MM.1S (cell line): ENCODE measurements at regions not wholly inside any gene's neighbourhood (a gene's known extent, or its start where the extent isn't known, plus 50 kb on each side); places are given as distances from the start of the nearest gene placed in this dataset.

Source experiments
- DNase-seq: peaks from one replicate; pipeline ENCODE4 v3.0.0-alpha.2; 2015
- H2AFZ ChIP-seq: fragments of 300-600 bp; sonication (generic); 2 replicates; pipeline ENCODE4 v1.6.0; 2016; ENCODE audit warnings: antibody characterized with exemption, low read length
- H3F3A ChIP-seq: fragments of 300-600 bp; sonication (generic); 2 replicates; pipeline ENCODE4 v1.6.1; 2016; ENCODE audit warnings: mild to moderate bottlenecking, antibody characterized with exemption, low read length, moderate library complexity, mixed read lengths; ENCODE audit not compliant: insufficient read depth
- H3K27ac ChIP-seq: fragments of 300-600 bp; sonication (generic); 2 replicates; pipeline ENCODE4 v1.5.1; 2016; ENCODE audit warnings: mild to moderate bottlenecking, low read length
- H3K27me3 ChIP-seq: fragments of 300-600 bp; sonication (generic); replicated peaks from 2 replicates; pipeline ENCODE4 v1.6.0; 2016; ENCODE audit warnings: low read length; ENCODE audit not compliant: insufficient read depth
- H3K36me3 ChIP-seq: fragments of 300-600 bp; sonication (generic); replicated peaks from 2 replicates; pipeline ENCODE4 v1.6.1; 2016; ENCODE audit warnings: mild to moderate bottlenecking, low read length, mixed read lengths; ENCODE audit not compliant: insufficient read depth
- H3K4me1 ChIP-seq: fragments of 300-600 bp; sonication (generic); 2 replicates; pipeline ENCODE4 v1.6.1; 2016; ENCODE audit warnings: low read length, mixed read lengths
- H3K4me2 ChIP-seq: fragments of 300-600 bp; sonication (generic); 2 replicates; pipeline ENCODE4 v1.6.0; 2016; ENCODE audit warnings: low read depth, low read length
- H3K4me3 ChIP-seq: fragments of 300-600 bp; sonication (generic); 2 replicates; pipeline ENCODE4 v1.5.1; 2016; ENCODE audit warnings: low read length, mixed read lengths
- H3K79me2 ChIP-seq: fragments of 300-600 bp; sonication (generic); 2 replicates; pipeline ENCODE4 v1.6.1; 2016; ENCODE audit warnings: mixed run types, low read length, mixed read lengths
- H3K9ac ChIP-seq: fragments of 300-600 bp; sonication (generic); 2 replicates; pipeline ENCODE4 v1.6.1; 2016; ENCODE audit warnings: low read length, mixed read lengths
- H3K9me2 ChIP-seq: fragments of 300-600 bp; sonication (generic); replicated peaks from 2 replicates; pipeline ENCODE4 v1.6.1; 2016; ENCODE audit warnings: mild to moderate bottlenecking, low read length, mixed read lengths; ENCODE audit not compliant: insufficient read depth
- H3K9me3 ChIP-seq: fragments of 300-600 bp; sonication (generic); replicated peaks from 2 replicates; pipeline ENCODE4 v1.6.1; 2016; ENCODE audit warnings: mild to moderate bottlenecking, low read length, mixed read lengths; ENCODE audit not compliant: insufficient read depth
- H4K20me1 ChIP-seq: fragments of 300-600 bp; sonication (generic); 2 replicates; pipeline ENCODE4 v1.6.1; 2016; ENCODE audit warnings: mild to moderate bottlenecking, low read length, moderate library complexity, mixed read lengths; ENCODE audit not compliant: insufficient read depth
- EZH2 ChIP-seq: fragments of 300-600 bp; sonication (generic); optimal IDR thresholded peaks from 2 replicates; pipeline ENCODE3; 2017; ENCODE audit warnings: low read depth, mild to moderate bottlenecking, antibody characterized with exemption, low read length, mixed read lengths
- EZH2phosphoT487 ChIP-seq: fragments of 300-600 bp; sonication (generic); IDR thresholded peaks from 2 replicates; pipeline ENCODE4 v1.6.1; 2018; ENCODE audit warnings: antibody characterized with exemption, low read length
- TF ChIP-seq, protein P1 (sequence below): fragments of 300-600 bp; sonication (generic); IDR thresholded peaks from 2 replicates; pipeline ENCODE4 v1.5.1; 2016; ENCODE audit warnings: antibody characterized with exemption, low read length, mixed read lengths

DNA sequence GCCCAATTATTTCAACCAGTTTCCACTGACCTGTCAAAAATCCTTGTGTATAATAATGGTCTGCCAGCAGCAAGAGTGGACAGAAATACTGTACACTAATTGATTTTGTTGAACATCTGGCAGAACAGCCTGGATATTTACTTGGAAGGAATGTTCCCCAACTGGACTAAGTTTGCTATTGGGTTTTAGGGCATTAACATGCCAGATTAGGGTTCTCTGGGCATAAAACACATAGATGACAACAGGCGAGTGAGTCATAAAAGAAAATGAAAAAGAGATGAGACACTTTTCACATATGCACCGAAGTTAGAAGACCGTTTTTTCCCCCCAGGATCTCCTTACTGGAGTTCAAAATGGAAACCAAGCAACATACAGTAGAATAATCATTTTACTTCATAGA, 236.3 kb upstream of the NAV3 start:
- no peaks in the 10 kb centered on the region for H3K79me2 ChIP-seq

DNA sequence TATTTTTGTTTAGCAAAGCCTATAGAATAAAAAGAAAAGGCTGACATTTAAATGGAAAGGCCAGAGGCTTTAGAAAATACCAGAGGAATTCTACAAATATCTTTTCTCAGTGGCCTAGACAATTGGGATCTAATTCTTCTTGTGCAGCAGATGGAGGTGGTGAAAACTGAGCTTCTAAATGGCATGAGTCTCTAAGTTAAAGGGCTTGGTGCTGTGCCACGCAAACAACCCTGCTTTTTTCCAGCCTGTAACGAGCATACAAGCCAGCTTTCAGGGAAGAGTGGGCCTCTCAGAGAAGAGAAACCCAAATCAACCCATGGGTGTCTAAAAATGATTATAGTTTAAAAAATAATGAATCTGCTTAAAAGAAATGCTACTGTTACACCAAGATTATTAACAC, 237.9 kb upstream of the NAV3 start:
- TF ChIP-seq EZH2phosphoT487 (no peak), EZH2 (no peak)
- TF ChIP-seq, protein P1, sequence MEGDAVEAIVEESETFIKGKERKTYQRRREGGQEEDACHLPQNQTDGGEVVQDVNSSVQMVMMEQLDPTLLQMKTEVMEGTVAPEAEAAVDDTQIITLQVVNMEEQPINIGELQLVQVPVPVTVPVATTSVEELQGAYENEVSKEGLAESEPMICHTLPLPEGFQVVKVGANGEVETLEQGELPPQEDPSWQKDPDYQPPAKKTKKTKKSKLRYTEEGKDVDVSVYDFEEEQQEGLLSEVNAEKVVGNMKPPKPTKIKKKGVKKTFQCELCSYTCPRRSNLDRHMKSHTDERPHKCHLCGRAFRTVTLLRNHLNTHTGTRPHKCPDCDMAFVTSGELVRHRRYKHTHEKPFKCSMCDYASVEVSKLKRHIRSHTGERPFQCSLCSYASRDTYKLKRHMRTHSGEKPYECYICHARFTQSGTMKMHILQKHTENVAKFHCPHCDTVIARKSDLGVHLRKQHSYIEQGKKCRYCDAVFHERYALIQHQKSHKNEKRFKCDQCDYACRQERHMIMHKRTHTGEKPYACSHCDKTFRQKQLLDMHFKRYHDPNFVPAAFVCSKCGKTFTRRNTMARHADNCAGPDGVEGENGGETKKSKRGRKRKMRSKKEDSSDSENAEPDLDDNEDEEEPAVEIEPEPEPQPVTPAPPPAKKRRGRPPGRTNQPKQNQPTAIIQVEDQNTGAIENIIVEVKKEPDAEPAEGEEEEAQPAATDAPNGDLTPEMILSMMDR: no peak
- H3K27ac ChIP-seq: no peak overlapping the region
- H4K20me1 ChIP-seq: no peaks in the 10 kb centered on the region
- H3K4me1 ChIP-seq: no peaks in the 10 kb centered on the region
- H3K4me2 ChIP-seq: no peak overlapping the region
- H3K27me3 ChIP-seq: no peaks in the 10 kb centered on the region
- no peak overlapping the region for H2AFZ ChIP-seq
- H3K9me2 ChIP-seq: no peaks in the 10 kb centered on the region
- H3F3A ChIP-seq: no peaks in the 10 kb centered on the region
- H3K9ac ChIP-seq: no peak overlapping the region
- no peaks in the 10 kb centered on the region for H3K36me3 ChIP-seq
- no peaks in the 10 kb centered on the region for H3K9me3 ChIP-seq
- no peaks in the 10 kb centered on the region for H3K79me2 ChIP-seq
- DNase-seq: no peak
- H3K4me3 ChIP-seq: no peak overlapping the region

More for the DNA sequence above, 236.3 kb upstream of the NAV3 start:
- Histone ChIP-seq H3F3A (no peaks in the 10 kb centered on the region), H3K9me3 (no peaks in the 10 kb centered on the region), H3K9ac (no peak overlapping the region), H3K4me1 (no peaks in the 10 kb centered on the region), H3K9me2 (no peaks in the 10 kb centered on the region), H3K27me3 (no peaks in the 10 kb centered on the region), H4K20me1 (no peaks in the 10 kb centered on the region), H2AFZ (no peak overlapping the region), H3K27ac (no peak overlapping the region), H3K4me3 (no peak overlapping the region), H3K36me3 (no peaks in the 10 kb centered on the region), H3K4me2 (no peak overlapping the region)
- TF ChIP-seq, protein P1: no peak
- TF ChIP-seq EZH2phosphoT487 (no peak), EZH2 (no peak)
- no peak for DNase-seq

DNA sequence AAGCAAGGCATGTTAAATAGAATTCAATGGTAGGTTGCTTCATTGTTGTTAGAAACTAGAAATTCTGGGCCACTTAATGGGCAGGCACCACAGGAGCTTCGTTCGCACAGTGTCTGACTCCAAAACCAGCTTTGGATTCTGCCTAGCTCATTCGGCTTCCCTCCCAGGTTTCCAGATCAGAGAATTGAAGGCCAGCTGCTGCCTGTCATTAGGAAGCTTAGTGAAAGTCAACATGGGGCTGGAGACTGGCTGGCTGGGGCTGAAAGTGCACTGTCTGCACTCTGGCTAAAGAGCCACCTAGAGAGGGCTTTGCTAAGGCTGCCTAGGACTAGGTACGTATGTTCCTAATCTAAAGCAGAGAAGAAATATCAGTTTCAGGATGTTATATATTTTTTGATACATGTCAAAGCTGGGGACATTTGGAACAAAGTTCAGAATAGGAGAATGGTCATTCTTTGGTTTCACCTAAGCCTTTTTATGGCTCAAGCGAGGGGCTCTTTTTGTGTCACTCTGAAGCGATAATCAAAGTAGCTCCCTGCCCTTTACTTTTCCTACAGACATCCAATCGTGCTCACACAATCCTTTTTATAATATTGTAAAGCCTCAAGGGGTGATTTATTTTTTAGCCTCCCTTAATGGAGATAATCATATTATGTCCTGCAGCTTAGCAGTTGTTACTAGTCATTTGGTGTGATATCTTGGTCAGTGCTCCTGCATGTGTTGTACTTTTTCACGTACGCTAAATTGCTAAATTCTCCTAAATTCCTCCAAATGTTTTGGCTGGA, 238.5 kb upstream of the NAV3 start:
- TF ChIP-seq EZH2: no peak
- TF ChIP-seq EZH2phosphoT487: no peak
- no peak overlapping the region for H3K4me2 ChIP-seq
- H3F3A ChIP-seq: no peaks in the 10 kb centered on the region
- DNase-seq: no peak
- H3K4me1 ChIP-seq: no peaks in the 10 kb centered on the region
- H4K20me1 ChIP-seq: no peaks in the 10 kb centered on the region
- H3K79me2 ChIP-seq: no peaks in the 10 kb centered on the region
- H2AFZ ChIP-seq: no peak overlapping the region
- no peaks in the 10 kb centered on the region for H3K9me2 ChIP-seq
- H3K27me3 ChIP-seq: no peaks in the 10 kb centered on the region
- H3K36me3 ChIP-seq: no peaks in the 10 kb centered on the region
- no peaks in the 10 kb centered on the region for H3K9me3 ChIP-seq
- no peak overlapping the region for H3K9ac ChIP-seq
- no peak overlapping the region for H3K4me3 ChIP-seq
- no peak overlapping the region for H3K27ac ChIP-seq

DNA sequence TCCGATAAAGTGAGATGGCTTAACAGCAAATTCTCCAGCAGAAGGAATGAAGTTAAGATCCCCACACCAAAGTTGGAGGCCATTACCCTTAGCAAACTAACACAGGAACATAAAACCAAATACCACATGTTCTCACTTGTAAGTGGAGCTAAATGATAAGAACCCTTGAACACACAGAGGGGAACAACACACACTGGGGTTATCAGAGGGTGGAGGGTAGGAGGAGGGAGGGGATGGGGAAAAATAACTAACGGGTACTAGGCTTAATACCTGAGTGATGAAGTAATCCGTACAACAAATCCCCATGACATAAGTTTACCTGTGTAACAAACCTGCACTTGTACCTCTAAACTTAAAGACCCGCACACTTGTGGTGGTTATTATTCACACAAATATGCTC, 240.4 kb upstream of the NAV3 start:
- TF ChIP-seq, protein P1: no peak
- TF ChIP-seq EZH2phosphoT487 (no peak), EZH2 (no peak)
- H4K20me1 ChIP-seq: no peaks in the 10 kb centered on the region
- no peak for DNase-seq
- no peaks in the 10 kb centered on the region for H3K79me2 ChIP-seq
- no peaks in the 10 kb centered on the region for H3K4me1 ChIP-seq
- no peaks in the 10 kb centered on the region for H3K36me3 ChIP-seq
- no peaks in the 10 kb centered on the region for H3K27me3 ChIP-seq
- no peak overlapping the region for H2AFZ ChIP-seq
- no peak overlapping the region for H3K4me3 ChIP-seq
- no peaks in the 10 kb centered on the region for H3F3A ChIP-seq
- no peaks in the 10 kb centered on the region for H3K9me2 ChIP-seq
- H3K9me3 ChIP-seq: no peaks in the 10 kb centered on the region
- H3K4me2 ChIP-seq: no peak overlapping the region
- no peak overlapping the region for H3K27ac ChIP-seq
- H3K9ac ChIP-seq: no peak overlapping the region
